GM19467 (cell line): ENCODE measurements at regions not wholly inside any gene's neighbourhood (a gene's known extent, or its start where the extent isn't known, plus 50 kb on each side); places are given as distances from the start of the nearest gene placed in this dataset.

Experiments
- ATAC-seq: cut with Tn5 transposase; IDR thresholded peaks from one replicate; pipeline ENCODE4 v1.9.1; 2021; ENCODE audit warnings: mild to moderate bottlenecking, moderate library complexity; ENCODE audit not compliant: unreplicated experiment

- no peak for ATAC-seq
Measured at GRCh38 chr5:15447209-15447608, 52.8 kb upstream of the FBXL7 start.

DNA sequence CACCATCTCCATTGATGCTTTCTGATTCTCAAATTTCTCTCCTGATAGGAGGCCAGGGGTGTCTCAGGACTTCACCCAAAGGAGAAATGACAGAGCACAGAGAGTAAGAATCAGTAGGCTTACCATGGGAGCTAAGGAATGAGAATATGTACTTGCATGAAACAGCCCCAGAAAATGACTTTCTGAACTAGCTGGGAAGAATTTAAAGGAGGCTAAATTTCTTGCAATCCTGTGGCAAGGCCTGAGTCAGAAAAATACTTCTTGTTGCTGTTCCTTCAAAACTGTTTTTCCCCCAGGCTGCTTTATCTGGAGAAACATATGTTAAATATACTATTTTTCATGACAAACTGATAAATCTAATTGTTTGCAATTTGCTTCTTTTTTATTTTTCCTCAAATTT, 53.4 kb upstream of the FBXL7 start:
- ATAC-seq, result no peak

DNA sequence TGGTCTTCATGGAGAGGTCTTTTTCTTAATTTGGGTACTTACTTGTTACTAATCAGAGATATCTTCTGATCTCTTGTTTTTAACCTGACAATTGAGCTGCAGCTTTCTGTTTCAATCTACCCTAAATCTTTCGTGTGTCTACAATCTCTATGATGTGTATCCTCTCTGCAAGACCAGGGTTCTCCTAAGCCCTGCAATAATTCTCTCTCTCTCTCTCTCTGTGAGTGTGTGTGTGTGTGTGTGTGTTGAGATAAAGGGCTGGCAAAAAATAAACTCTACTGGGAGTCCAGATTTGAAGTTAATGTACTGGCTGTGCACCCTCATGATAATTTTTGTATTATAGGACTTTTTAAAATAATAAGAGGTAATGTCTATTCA, 57.8 kb upstream of the FBXL7 start:
- no peak for ATAC-seq

GRCh38 chr5:15441433-15442192, 58.4 kb upstream of the FBXL7 start:
- no peak for ATAC-seq

DNA sequence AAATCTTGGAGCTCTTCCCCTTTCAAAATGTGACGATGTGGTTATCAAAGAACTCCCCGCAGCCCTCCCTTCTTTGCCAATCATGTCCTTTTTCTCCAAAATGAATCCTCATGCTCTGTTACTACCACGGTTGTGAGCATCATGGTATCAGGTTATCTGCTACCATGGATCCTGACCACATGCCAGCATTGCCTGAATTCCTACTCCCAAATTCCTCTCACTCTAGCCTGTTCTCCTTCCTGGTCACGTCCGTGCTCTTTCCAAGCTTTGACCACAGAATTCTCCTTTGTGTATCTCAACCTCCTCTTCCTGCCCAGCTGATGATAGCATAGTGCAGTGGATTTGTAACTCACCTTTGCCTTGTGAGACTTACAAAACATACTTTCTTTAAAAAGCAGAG, 59.5 kb upstream of the FBXL7 start:
- no peak for ATAC-seq

DNA sequence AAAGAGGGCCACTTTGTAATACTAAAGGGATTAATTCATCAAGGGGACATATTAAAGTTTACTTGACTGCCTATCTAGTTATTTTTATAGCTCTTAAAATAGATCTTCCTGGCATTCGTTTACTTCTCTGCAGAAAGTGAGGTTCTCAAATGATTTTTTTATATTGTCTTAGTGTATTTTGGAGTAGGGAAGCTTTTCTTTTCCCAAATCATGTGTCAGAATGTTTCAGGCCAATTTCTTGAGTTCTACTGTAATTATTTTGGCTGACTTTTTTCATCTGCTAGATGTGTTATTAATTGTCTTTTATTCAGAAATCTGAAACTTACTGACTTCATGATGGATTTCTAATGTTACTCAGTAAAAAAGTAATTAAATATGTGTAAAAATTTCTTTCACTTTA, 60.2 kb upstream of the FBXL7 start:
- ATAC-seq, result no peak

DNA sequence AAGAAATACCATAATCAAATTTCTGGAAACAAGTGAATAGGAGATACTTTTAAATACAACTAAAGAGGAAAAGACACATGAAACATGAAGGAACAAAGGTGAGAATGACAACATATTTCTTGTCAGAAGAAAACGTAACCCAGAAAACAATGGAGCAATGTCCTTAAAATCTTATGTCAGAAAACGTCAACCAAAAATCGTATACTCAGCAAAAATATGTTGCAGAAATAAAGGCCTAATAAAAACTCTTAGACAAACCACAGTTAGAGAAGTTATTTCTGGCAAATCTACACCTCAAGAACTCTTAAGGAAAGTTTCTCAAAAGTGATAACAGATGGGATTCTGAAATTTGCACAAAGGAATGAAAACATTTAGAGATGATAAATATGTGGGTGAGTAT, 66.3 kb upstream of the FBXL7 start:
- ATAC-seq, result no peak

DNA sequence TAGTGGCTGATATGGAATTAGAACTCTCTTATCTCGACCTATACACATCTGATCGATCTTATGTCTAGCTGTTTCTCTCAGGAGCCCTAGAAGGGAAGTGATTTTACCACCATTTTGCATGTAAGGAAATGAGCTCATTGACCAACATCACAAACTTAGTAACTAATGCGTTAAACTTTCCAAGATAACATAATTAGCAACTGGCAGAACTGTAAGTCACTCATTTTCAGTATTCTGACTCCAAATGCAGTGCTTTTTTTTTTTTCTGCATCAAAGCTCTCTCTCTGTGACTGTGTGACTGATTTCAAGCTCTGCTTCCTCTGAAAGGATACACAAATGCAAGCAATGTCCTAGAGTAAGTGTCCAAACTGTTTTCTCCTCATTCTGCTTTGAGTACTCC, 68.1 kb upstream of the FBXL7 start:
- no peak for ATAC-seq

DNA sequence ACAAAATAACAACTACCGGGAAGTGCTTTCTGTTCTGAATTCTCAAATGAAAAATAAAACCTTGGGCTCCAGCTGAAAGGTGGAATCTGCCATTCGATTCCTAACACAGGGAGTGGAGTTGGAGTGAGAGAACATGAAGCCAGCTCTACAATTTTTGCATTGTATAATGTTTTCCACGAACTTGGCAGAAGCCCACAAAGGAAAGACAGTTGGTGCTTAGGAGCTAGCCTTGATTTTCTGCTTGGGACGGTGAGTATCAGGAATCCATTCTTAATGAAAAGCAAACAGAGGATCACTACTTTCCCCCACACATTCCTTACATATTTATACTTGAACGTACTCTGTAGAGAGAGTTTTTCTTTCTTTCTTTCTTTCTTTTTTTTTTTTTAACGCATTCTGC, 74.2 kb upstream of the FBXL7 start:
- no peak for ATAC-seq

DNA sequence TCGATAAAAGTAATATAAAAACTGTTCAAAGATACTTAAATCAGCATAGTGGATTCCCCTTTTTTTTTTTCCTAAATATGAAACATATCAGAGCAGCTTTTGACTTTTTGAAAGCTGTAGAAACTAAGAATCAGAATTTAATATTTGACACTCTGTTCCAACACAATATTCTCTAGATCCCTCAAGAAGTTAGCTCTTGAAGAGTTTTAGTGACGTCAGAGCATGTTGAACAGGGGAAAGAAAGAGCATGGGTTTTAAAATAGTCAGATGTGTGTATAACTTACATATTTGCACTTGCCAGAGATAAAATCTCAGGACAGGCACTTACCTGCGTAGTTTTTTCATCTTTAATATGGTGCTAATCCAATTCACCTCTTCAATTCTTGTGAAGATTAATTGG, 75.2 kb upstream of the FBXL7 start:
- no peak for ATAC-seq

DNA sequence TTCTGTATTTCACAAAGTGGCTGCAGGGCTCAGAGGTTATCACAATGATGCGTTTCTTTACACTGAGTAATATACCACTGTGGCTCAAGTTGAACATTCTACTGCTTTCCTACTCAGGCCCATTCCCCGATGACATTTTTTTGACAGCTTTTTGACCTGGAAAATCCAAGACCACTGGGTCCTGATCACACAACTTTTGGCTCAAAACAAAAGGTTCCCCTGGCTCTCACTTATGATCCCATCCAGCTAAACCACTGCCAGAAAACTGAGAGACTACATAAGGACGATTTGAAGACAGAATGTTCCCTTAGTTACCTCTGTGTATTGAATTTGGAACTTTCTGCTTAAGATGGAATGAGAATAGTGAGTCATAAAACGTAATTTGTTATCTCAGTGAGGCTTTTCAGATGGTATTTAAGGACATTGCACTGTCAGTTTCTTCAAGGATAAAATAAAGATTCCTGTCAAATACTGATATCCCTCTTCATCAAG, 78.0 kb upstream of the FBXL7 start:
- ATAC-seq, result no peak

GRCh38 chr5:15421381-15421780, 78.6 kb upstream of the FBXL7 start:
- no peak for ATAC-seq

- ATAC-seq, result no peak
Measured at GRCh38 chr5:15420201-15420600, 79.8 kb upstream of the FBXL7 start.

DNA sequence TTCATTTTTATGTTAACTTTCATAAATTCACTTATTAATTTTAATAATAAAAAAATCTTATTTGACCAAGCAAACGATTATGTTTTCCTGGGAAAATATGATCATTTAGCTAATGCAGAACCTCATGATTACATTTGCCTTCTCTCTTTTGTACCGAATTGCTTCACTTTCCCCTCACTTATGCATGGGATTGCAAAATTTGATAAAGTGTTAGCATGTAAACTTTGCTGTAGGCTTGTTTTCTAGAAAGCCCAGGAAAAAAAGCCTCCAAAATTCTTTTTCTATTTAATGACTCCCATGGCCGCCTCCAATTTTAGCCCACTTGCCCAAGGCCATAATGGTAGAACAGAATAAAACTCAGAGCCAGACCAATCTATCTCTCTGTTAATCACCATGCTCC, 82.8 kb upstream of the FBXL7 start:
- ATAC-seq, result no peak

GRCh38 chr5:15406478-15406877, 93.5 kb upstream of the FBXL7 start:
- no peak for ATAC-seq

DNA sequence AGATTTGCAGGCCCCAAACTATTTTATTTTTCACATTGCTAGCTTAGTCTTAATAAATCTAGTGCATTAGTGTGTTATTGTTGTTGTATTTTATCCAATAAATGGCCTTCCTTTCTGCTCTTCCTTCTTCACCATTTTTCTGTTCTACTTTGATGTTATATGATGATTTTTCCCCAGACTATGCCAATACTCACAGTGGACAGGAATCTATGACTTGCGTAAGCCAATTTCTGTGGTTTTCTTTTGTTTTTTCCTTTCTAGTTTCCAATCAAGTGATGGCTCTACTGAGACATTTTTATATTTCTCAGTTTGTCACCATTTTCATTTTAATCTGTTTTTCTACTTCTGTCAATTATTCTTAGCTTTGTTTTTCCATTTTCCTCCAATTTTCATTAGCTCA, 106.8 kb upstream of the FBXL7 start:
- no peak for ATAC-seq

DNA sequence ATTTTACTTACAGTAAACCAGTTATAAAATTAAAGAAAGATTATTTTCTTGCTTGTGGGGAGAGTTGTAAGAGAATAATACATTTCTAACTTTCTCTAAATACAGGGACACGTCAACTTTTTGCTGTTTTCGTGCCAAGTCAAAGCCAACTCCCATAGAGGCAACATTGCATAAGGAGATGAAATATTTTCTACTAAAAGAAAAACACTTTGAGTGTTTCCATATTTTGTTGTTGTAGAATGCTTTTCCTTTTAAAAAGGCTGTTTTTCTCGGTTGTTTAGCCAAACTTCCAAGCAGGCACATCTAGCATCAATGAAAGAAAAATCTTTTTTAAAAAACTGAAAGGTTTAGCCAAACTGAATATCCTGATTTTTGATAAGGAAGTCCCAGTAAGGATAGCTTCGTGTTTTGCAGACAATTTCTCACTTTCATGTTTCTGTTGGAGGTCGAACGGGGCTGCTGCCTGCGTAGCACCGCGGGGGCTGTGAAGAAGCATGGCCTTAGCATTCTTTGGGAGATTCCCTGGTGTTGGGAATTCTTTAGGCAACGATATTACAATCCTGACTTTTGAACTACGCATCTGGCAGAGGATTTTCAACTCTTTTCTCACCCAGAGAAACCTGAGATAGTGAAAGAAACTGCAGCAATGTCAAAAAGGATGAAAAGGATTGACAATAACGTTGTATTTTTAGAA, 108.1 kb upstream of the FBXL7 start:
- ATAC-seq, result no peak

- ATAC-seq, result no peak
Measured at GRCh38 chr5:15388866-15389265, 111.1 kb upstream of the FBXL7 start.

GRCh38 chr5:15387931-15388524, 112.0 kb upstream of the FBXL7 start:
- no peak for ATAC-seq

DNA sequence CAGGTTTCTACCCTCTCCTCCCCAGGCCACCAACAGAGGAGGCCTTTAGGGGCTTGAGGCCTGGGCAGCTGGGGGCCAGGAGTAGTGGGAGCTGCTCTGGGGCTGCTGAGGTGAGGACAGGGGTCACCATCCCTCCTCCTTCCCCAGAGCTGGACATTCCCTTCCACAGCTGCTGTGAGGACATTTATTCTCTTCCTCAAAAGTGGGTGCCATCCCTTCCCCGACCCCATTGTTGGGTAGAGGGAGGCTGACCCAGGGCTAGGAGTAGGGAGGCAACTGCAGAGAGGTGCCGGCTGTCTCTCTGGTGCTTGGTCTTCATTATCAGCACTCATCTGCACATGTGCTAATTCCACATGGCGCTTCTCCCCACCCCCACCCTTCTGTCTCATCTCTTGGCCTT, 113.9 kb upstream of the FBXL7 start:
- ATAC-seq, result no peak

DNA sequence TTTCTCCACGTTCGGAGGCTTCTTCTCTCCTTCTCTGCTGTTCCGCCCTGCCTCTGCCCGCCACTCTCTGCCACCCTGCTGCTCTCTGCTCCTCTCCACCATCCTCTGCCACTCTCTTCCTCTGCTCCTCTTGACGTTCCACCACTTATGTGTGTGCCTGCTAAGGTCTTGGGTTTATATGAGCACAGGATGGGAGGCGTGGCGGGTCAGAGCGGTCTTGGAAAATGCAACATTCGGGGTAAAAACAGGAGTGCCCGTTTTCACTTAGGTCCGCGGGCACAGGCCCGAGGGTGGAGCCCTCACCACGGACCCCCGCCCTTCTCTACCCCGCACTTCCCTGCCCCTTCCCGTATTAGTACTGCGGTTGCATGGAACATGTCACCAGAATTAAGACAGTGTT, 114.4 kb upstream of the FBXL7 start:
- no peak for ATAC-seq

- ATAC-seq, result no peak
Measured at GRCh38 chr5:15385037-15385436, 114.9 kb upstream of the FBXL7 start.
